Endodermal cell (in vitro differentiated cells): ENCODE measurements at regions not wholly inside any gene's neighbourhood (a gene's known extent, or its start where the extent isn't known, plus 50 kb on each side); places are given as distances from the start of the nearest gene placed in this dataset.

Experiments used
- DNase-seq: peaks from one replicate; pipeline ENCODE4 v3.0.0-alpha.2; 2017
- H3K27ac ChIP-seq: 2 replicates; pipeline ENCODE4 v1.5.1; 2013; ENCODE audit warnings: mild to moderate bottlenecking, low read depth, low read length, moderate library complexity
- H3K27me3 ChIP-seq: 2 replicates; pipeline ENCODE4 v1.6.1; 2013; ENCODE audit warnings: mild to moderate bottlenecking, low read length, moderate library complexity; ENCODE audit not compliant: insufficient read depth, control insufficient read depth, poor library complexity, severe bottlenecking
- H3K36me3 ChIP-seq: 2 replicates; pipeline ENCODE4 v1.7.0; 2013; ENCODE audit warnings: mild to moderate bottlenecking, low read length, moderate library complexity; ENCODE audit not compliant: control insufficient read depth, insufficient read depth
- H3K4me1 ChIP-seq: one replicate; pipeline ENCODE4 v1.7.0; 2013; ENCODE audit warnings: low read length; ENCODE audit not compliant: control insufficient read depth, insufficient read depth
- H3K4me3 ChIP-seq: 2 replicates; pipeline ENCODE4 v1.5.1; 2013; ENCODE audit warnings: mild to moderate bottlenecking, low read length, moderate library complexity
- H3K9ac ChIP-seq: 2 replicates; pipeline ENCODE4 v1.6.1; 2013; ENCODE audit warnings: mild to moderate bottlenecking, low read length, moderate library complexity; ENCODE audit not compliant: poor library complexity, severe bottlenecking; ENCODE audit errors: extremely low read depth
- H3K9me3 ChIP-seq: 2 replicates; pipeline ENCODE4 v1.6.1; 2013; ENCODE audit warnings: mild to moderate bottlenecking, low read length, moderate library complexity; ENCODE audit not compliant: control insufficient read depth
- H3K27ac Mint-ChIP-seq: 2 replicates; pipeline ENCODE4 v1.8.0; 2020; ENCODE audit warnings: mixed read lengths
- H3K27me3 Mint-ChIP-seq: 2 replicates; pipeline ENCODE4 v1.8.0; 2021; ENCODE audit warnings: mild to moderate bottlenecking, mixed read lengths; ENCODE audit not compliant: insufficient read depth
- H3K36me3 Mint-ChIP-seq: 2 replicates; pipeline ENCODE4 v1.8.0; 2020; ENCODE audit warnings: low read depth, mixed read lengths
- H3K4me1 Mint-ChIP-seq: 2 replicates; pipeline ENCODE4 v1.8.0; 2020; ENCODE audit warnings: mixed read lengths
- H3K4me3 Mint-ChIP-seq: 2 replicates; pipeline ENCODE4 v1.8.0; 2020; ENCODE audit warnings: mild to moderate bottlenecking, moderate library complexity, mixed read lengths
- H3K9me3 Mint-ChIP-seq: 2 replicates; pipeline ENCODE4 v1.8.0; 2020; ENCODE audit warnings: mild to moderate bottlenecking, mixed read lengths
- CTCF ChIP-seq: fragments of 200-600 bp; sonication (generic); conservative IDR thresholded peaks from 2 replicates; pipeline ENCODE4 v1.5.0; 2021; ENCODE audit warnings: antibody characterized with exemption, mild to moderate bottlenecking
- WGBS, 2 experiments: methylation state at CpG; one replicate each; pipeline versions ENCODE4 v1.1.5 to v1.1.7; 2013; ENCODE audit warnings: missing lambda C conversion rate in 2 of 2, mixed read lengths in 1 of 2; ENCODE audit not compliant: insufficient coverage in 1 of 2, insufficient read length in 1 of 2; 5-methylcytosine and 5-hydroxymethylcytosine counted together

GRCh38 chr12:107351713-107352112 lies 258.4 kb upstream of the CRY1 start:
- Histone ChIP-seq H3K9ac (no peak overlapping the region), H3K27me3 (peaks cover 15% of the 10 kb centered on the region), H3K4me3 (no peak overlapping the region), H3K27ac (no peak overlapping the region), H3K9me3 (peaks cover 22% of the 10 kb centered on the region), H3K4me1 (no peaks in the 10 kb centered on the region), H3K36me3 (no peaks in the 10 kb centered on the region)
- H3K36me3 Mint-ChIP-seq: peaks cover 4% of the 10 kb centered on the region
- H3K4me3 Mint-ChIP-seq: no peak overlapping the region
- H3K4me1 Mint-ChIP-seq: no peaks in the 10 kb centered on the region
- no peak for TF ChIP-seq CTCF
- H3K27ac Mint-ChIP-seq: no peak overlapping the region
- DNase-seq: no peak
- H3K9me3 Mint-ChIP-seq: peaks cover 24% of the 10 kb centered on the region
- peaks cover 11% of the 10 kb centered on the region for H3K27me3 Mint-ChIP-seq

- peaks cover 24% of the 10 kb centered on the region for H3K9me3 Mint-ChIP-seq
- Histone ChIP-seq H3K36me3 (no peaks in the 10 kb centered on the region), H3K9ac (no peak overlapping the region), H3K9me3 (peaks cover 22% of the 10 kb centered on the region), H3K4me1 (no peaks in the 10 kb centered on the region), H3K27me3 (peaks cover 19% of the 10 kb centered on the region), H3K4me3 (no peak overlapping the region), H3K27ac (no peak overlapping the region)
- 91% methylated on average over 2 of the region's 2 CpGs; no CpG with 5 or more reads in 1 of the 2 experiments for WGBS, 2 experiments
- H3K27me3 Mint-ChIP-seq: peaks cover 13% of the 10 kb centered on the region
- H3K4me1 Mint-ChIP-seq: no peaks in the 10 kb centered on the region
- DNase-seq: no peak
- H3K4me3 Mint-ChIP-seq: no peak overlapping the region
- H3K27ac Mint-ChIP-seq: no peak overlapping the region
- H3K36me3 Mint-ChIP-seq: peaks cover 4% of the 10 kb centered on the region
- TF ChIP-seq CTCF: no peak
Measured at GRCh38 chr12:107352347-107353081, 259.2 kb upstream of the CRY1 start.

- Histone ChIP-seq H3K4me1 (no peaks in the 10 kb centered on the region), H3K9ac (no peak overlapping the region), H3K27ac (no peak overlapping the region), H3K9me3 (peaks cover 22% of the 10 kb centered on the region), H3K4me3 (no peak overlapping the region), H3K27me3 (peaks cover 19% of the 10 kb centered on the region), H3K36me3 (no peaks in the 10 kb centered on the region)
- H3K4me1 Mint-ChIP-seq: no peaks in the 10 kb centered on the region
- peaks cover 24% of the 10 kb centered on the region for H3K9me3 Mint-ChIP-seq
- 91 to 92% methylated on average over 2 of the region's 2 CpGs for WGBS, 2 experiments
- peaks cover 4% of the 10 kb centered on the region for H3K36me3 Mint-ChIP-seq
- no peak overlapping the region for H3K27ac Mint-ChIP-seq
- DNase-seq: no peak
- peaks cover 13% of the 10 kb centered on the region for H3K27me3 Mint-ChIP-seq
- TF ChIP-seq CTCF: no peak
- no peak overlapping the region for H3K4me3 Mint-ChIP-seq
Measured at GRCh38 chr12:107353312-107353711, 260.0 kb upstream of the CRY1 start.
